HG03039 (cell line): ENCODE measurements at regions not wholly inside any gene's neighbourhood (a gene's known extent, or its start where the extent isn't known, plus 50 kb on each side); places are given as distances from the start of the nearest gene placed in this dataset.
A peak's percentile ranks its signal among the peaks of the same experiment; 100 is the strongest.

Experiments
- ATAC-seq: cut with Tn5 transposase; IDR thresholded peaks from one replicate; pipeline ENCODE4 v1.9.1; 2021; ENCODE audit warnings: mild to moderate bottlenecking, moderate library complexity; ENCODE audit not compliant: unreplicated experiment

- no peak for ATAC-seq
Observed at GRCh38 chr10:52908478-52908877, 135.9 kb upstream of the MBL2 start.

- ATAC-seq, result no peak
Observed at GRCh38 chr10:52906046-52906445, 133.5 kb upstream of the MBL2 start.

- no peak for ATAC-seq
Observed at GRCh38 chr10:52903397-52903938, 130.9 kb upstream of the MBL2 start.

- no peak for ATAC-seq
Observed at GRCh38 chr10:52900593-52900992, 128.0 kb upstream of the MBL2 start.

- no peak for ATAC-seq
Observed at GRCh38 chr10:52897162-52897561, 124.6 kb upstream of the MBL2 start.

DNA sequence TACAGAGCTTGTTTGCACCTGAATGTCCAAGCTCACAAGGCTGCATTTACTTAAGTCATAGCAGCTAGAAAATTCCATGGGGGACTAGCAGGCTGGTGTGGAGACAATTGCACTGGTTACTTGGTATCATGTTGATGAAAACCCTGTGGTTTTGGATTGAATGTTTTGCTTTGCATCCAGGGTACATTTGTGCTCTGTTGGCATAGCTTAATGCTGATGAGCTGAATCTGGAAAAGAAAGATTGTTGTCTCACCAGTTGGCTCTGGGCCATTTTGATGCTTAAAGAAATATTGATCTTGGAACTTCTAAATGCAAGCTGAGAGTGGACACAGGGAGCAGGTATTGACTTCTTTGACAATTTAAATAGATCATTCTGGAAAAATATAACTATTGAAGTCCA, 122.5 kb upstream of the MBL2 start:
- ATAC-seq, result no peak

- no peak for ATAC-seq
Observed at GRCh38 chr10:52890281-52890680, 117.7 kb upstream of the MBL2 start.

DNA sequence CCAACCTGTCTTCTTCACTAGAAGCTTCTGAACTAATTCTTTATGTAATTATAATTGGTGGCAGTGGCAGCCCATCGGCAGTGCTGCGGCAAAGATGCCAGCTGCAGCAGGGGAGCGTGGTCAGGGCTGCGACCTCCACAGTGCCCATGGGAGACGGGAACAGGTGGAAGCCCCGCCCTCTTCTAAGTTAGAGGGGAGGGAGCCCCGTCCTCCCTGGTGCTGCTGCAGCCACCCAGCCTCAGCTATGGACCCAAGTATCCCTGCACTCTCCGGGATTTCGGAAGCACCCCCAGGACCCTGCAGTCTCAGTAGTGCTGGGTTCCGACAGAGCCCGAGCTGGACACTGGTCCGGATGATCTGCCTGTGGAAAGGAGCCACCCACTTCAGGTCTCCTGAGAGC, 117.0 kb upstream of the MBL2 start:
- no peak for ATAC-seq

DNA sequence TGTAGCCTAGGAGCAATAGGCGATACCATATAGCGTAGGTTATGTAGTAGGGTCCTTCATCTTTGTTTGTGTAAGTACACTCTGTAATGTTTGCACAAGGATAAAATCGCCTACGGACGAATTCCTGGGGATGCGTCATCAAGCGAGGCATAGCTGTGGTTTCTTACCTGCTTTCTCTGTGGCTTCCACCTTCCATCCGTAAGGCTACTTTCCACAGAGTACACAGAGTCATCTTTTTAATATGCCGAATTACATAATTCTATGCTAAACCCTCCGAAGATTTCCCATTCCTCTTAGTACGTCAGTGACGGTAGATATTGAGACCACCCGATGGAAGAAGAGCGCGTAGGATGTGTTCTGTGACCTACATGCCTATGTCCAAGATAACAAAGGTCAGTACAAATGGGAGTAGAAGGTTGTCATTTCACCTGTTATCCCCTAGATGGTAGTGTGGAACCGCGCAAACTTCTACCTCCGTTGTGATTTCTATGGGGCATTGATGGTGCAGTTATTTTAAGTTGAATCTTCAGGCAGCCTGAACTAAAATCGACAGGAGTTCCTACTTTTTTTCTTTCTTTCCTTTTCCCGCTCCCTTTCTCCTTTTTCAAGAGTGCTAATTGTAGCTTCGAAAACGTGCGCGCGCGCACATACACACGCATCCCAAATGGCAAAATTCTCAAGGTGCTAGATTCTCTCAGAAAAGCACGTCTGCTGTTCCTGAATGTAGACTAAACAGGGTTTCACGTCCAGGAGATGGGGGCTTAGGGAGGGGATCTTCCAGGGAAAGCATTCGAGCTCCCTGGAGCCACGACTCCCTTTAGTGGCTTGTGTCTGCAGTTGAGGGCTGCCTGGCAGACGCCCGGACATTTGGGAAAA, 111.7 kb upstream of the MBL2 start:
- peak; percentile 93 for ATAC-seq

- no peak for ATAC-seq
Observed at GRCh38 chr10:52879091-52879807, 106.7 kb upstream of the MBL2 start.

DNA sequence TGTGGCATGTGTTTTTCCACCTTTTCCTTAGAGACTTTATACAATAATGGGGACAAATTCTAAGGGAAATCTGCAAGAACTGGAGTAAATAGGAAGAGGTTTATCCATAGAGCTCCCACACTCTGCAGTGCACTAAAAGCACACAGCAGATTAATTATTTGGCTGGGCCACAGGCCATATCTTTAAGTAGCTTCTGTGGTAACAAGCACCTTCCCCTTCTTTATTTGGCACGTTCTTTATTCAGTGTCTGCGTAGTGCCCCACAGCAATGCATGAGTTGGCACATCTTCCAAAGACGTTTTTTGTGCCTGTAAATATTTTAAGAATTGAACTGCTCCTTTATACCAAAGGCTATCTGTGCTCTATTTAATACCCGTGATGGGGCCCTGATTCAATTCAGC, 104.9 kb upstream of the MBL2 start:
- ATAC-seq, result no peak

DNA sequence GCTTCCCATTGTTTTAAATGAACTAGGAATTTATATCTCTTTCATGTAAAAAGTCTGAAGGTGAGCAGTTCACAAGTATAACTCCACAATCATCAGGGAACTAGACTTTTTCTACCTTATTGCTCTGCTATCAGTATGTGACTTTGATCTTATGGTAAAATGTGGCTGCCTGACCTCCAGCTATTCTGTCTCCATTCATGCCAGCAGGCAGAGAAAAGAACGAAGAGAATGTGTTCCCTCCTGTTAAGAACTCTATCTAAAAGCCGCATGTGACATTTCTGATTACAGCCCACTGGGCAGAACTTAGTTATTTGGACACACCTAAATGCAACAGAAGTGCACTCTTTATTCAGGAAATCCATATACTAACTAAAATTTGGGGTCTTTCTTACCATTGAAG, 102.8 kb upstream of the MBL2 start:
- no peak for ATAC-seq

DNA sequence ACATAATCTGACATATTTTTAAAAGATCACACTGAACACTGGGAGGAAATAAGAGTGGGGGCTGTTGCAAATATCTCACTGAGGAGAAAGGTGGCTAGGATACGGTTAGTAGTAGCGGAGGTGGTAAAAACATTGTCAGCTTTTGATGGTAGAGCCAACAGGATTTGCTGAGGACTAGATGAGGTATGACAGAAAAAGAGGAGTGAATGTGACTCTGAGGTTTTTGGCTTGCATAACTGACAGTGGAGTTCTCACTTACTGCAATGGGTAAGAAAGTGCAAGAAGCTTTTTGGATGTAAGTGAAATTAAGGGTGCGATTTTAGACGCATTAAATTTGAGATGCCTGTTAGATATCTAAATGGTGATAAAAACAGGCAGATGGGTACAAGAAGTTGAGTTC, 102.0 kb upstream of the MBL2 start:
- no peak for ATAC-seq

- no peak for ATAC-seq
Observed at GRCh38 chr10:52871191-52871843, 98.7 kb upstream of the MBL2 start.

DNA sequence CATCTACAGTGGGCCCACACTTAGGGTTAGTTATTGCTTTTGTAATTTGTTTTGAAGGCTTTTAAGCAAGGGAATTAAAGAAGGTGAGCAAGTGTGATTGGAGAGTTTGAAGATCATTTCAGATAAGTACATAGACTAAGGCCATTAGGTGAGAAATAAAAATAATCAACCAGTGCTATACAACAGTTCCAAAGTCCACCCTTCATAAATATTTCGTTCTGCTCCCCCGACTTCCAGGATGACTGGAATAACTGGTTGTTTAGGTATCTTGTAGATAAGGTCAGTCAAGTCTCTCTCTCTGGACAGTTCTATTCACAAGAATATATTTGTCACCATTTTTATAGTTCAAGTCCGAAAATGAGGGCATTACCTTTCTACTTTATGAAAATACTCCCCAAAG, 98.0 kb upstream of the MBL2 start:
- ATAC-seq, result no peak

DNA sequence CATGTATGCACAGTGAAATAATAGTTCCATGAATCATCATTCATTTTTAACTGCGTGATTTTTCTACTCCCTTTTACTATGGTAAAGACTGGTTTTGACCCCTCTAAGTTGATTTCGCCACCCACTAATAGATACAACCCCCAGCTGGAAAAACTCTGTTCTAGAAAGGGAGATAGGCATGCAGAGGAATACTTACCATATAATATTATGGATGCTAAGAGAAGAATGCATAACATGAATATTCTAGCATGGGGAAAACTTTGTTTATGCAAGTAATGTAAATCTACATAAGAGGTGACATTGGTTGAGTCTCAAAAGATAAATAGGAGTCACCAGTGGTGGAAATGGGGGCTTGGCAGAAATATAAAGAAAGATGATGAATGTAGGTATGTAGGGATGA, 97.3 kb upstream of the MBL2 start:
- ATAC-seq, result no peak

DNA sequence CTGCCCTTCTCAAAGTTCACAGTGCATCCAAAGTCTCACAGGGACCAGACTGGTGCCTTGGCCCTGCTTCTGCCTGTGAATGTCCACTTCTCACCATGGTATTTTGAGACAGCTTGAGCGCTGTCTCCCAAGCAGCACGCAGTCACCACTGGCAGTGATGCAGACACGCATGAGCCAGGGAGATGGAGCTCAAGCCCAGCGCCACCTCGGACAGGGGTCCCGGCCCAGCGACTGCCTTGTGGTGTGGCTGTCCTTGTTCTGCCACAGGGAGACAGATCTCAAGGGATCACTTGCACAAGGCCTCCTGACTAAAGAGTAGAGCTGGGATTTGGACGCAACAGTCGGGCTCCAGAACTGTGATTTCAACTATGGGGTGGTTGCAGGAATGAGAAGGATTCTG, 92.6 kb upstream of the MBL2 start:
- ATAC-seq, result no peak

GRCh38 chr10:52864201-52865106, 91.9 kb upstream of the MBL2 start:
- no peak for ATAC-seq

- ATAC-seq, result no peak
Observed at GRCh38 chr10:52858722-52859121, 86.1 kb upstream of the MBL2 start.

GRCh38 chr10:52855546-52856325, 83.2 kb upstream of the MBL2 start:
- no peak for ATAC-seq
